ENCODE measurements at regions not wholly inside any gene's neighbourhood (a gene's known extent, or its start where the extent isn't known, plus 50 kb on each side); places are given as distances from the start of the nearest gene placed in this dataset.

- H3K27ac ChIP-seq (ENCODE audit: low read depth, low read length) = no peak overlapping the region
- no peaks in the 10 kb centered on the region for H4K20me1 ChIP-seq (ENCODE audit: control insufficient read depth, insufficient read depth, low read depth, low read length)
- H3K4me2 ChIP-seq (ENCODE audit: low read length) = no peak overlapping the region
- no peaks in the 10 kb centered on the region for H3K9me2 ChIP-seq (replicated peaks; ENCODE audit: control insufficient read depth, low read length)
- H3F3A ChIP-seq (ENCODE audit: control insufficient read depth, insufficient read depth) = no peaks in the 10 kb centered on the region
- TF ChIP-seq EZH2phosphoT487 (IDR thresholded peaks at IDR 0.05; ENCODE audit: borderline replicate concordance, low read length) (no peak), CTCF (IDR thresholded peaks at IDR 0.05; ENCODE audit: low read depth, low read length, poor library complexity, severe bottlenecking) (no peak)
- no peaks in the 10 kb centered on the region for H3K4me1 ChIP-seq (ENCODE audit: control insufficient read depth, low read length)
- no peak overlapping the region for H3K4me3 ChIP-seq (ENCODE audit: low read length)
- no peaks in the 10 kb centered on the region for H3K36me3 ChIP-seq (ENCODE audit: control insufficient read depth, low read length)
- no peaks in the 10 kb centered on the region for H3K27me3 ChIP-seq (ENCODE audit: control insufficient read depth, low read length)
- H3K9me3 ChIP-seq (ENCODE audit: control insufficient read depth, insufficient read depth, low read length) = no peaks in the 10 kb centered on the region
- H3K79me2 ChIP-seq (ENCODE audit: control insufficient read depth, low read length) = no peaks in the 10 kb centered on the region
Measured at GRCh38 chr1:103469801-103470200, 55.7 kb upstream of the RNPC3 start.

GRCh38 chr1:103467100-103467499 lies 58.4 kb upstream of the RNPC3 start:
- Histone ChIP-seq H4K20me1 (ENCODE audit: control insufficient read depth, insufficient read depth, low read depth, low read length) (no peaks in the 10 kb centered on the region), H3K9me3 (ENCODE audit: control insufficient read depth, insufficient read depth, low read length) (no peaks in the 10 kb centered on the region), H3K4me3 (ENCODE audit: low read length) (no peak overlapping the region), H3K79me2 (ENCODE audit: control insufficient read depth, low read length) (no peaks in the 10 kb centered on the region), H3K36me3 (ENCODE audit: control insufficient read depth, low read length) (no peaks in the 10 kb centered on the region), H3K27ac (ENCODE audit: low read depth, low read length) (no peak overlapping the region), H3F3A (ENCODE audit: control insufficient read depth, insufficient read depth) (no peaks in the 10 kb centered on the region), H3K4me2 (ENCODE audit: low read length) (no peak overlapping the region), H3K27me3 (ENCODE audit: control insufficient read depth, low read length) (no peaks in the 10 kb centered on the region), H3K9me2 (replicated peaks; ENCODE audit: control insufficient read depth, low read length) (no peaks in the 10 kb centered on the region), H3K4me1 (ENCODE audit: control insufficient read depth, low read length) (no peaks in the 10 kb centered on the region)
- no peak for TF ChIP-seq EZH2phosphoT487 (IDR thresholded peaks at IDR 0.05; ENCODE audit: borderline replicate concordance, low read length)
- no peak for TF ChIP-seq CTCF (IDR thresholded peaks at IDR 0.05; ENCODE audit: low read depth, low read length, poor library complexity, severe bottlenecking)

- no peaks in the 10 kb centered on the region for H3K79me2 ChIP-seq (ENCODE audit: control insufficient read depth, low read length)
- H3K4me3 ChIP-seq (ENCODE audit: low read length) = no peak overlapping the region
- no peaks in the 10 kb centered on the region for H3K9me2 ChIP-seq (replicated peaks; ENCODE audit: control insufficient read depth, low read length)
- no peak overlapping the region for H3K4me2 ChIP-seq (ENCODE audit: low read length)
- H3K9me3 ChIP-seq (ENCODE audit: control insufficient read depth, insufficient read depth, low read length) = no peaks in the 10 kb centered on the region
- H3K27me3 ChIP-seq (ENCODE audit: control insufficient read depth, low read length) = no peaks in the 10 kb centered on the region
- no peak overlapping the region for H3K27ac ChIP-seq (ENCODE audit: low read depth, low read length)
- H4K20me1 ChIP-seq (ENCODE audit: control insufficient read depth, insufficient read depth, low read depth, low read length) = no peaks in the 10 kb centered on the region
- H3K4me1 ChIP-seq (ENCODE audit: control insufficient read depth, low read length) = no peaks in the 10 kb centered on the region
- TF ChIP-seq CTCF (IDR thresholded peaks at IDR 0.05; ENCODE audit: low read depth, low read length, poor library complexity, severe bottlenecking) (peak; percentile 58), EZH2phosphoT487 (IDR thresholded peaks at IDR 0.05; ENCODE audit: borderline replicate concordance, low read length) (no peak)
- no peaks in the 10 kb centered on the region for H3K36me3 ChIP-seq (ENCODE audit: control insufficient read depth, low read length)
- 0 out of 2 replicates have a peak, but pooled peaks cover 2% of the 10 kb centered on the region for H3F3A ChIP-seq (ENCODE audit: control insufficient read depth, insufficient read depth)
Measured at GRCh38 chr1:103461161-103462105, 64.1 kb upstream of the RNPC3 start.
